Panc1 (cell line): ENCODE measurements at regions not wholly inside any gene's neighbourhood (a gene's known extent, or its start where the extent isn't known, plus 50 kb on each side); places are given as distances from the start of the nearest gene placed in this dataset.

Experiments
- CTCF ChIP-seq: fragments of 450-650 bp; IDR thresholded peaks from 2 replicates; pipeline ENCODE4 v1.5.1; 2017; ENCODE audit warnings: mild to moderate bottlenecking
- POLR2AphosphoS5 ChIP-seq: IDR thresholded peaks from 2 replicates; pipeline ENCODE4 v1.6.1; 2012; ENCODE audit warnings: mild to moderate bottlenecking, low read depth, low read length, moderate library complexity
- REST ChIP-seq, 2 experiments: IDR thresholded peaks; 2 replicates each; pipeline ENCODE4 v1.6.1; 2011 to 2012; ENCODE audit warnings: low read depth in 2 of 2, control low read depth in 1 of 2, low read length in 1 of 2, mild to moderate bottlenecking in 1 of 2, moderate library complexity in 1 of 2; ENCODE audit not compliant: insufficient read depth in 1 of 2

GRCh38 chr6:40845553-40845952 lies 193.5 kb downstream of the UNC5CL start:
- peak; percentile 78 for TF ChIP-seq CTCF
- no peak for TF ChIP-seq POLR2AphosphoS5
- TF ChIP-seq REST (IDR thresholded peaks at IDR 0.05; ENCODE audit: insufficient read depth in 1 of 2, low read depth in 2 of 2, low read length in 1 of 2), result no peak
